GM23338 (cell line): ENCODE measurements at regions not wholly inside any gene's neighbourhood (a gene's known extent, or its start where the extent isn't known, plus 50 kb on each side); places are given as distances from the start of the nearest gene placed in this dataset.

Source experiments
- CREB1 ChIP-seq: fragments of 250-450 bp; sonication (Bioruptor Pico); IDR thresholded peaks from 2 replicates; pipeline ENCODE4 v1.5.0; 2020; ENCODE audit warnings: low read depth, mild to moderate bottlenecking, moderate library complexity
- CTCF ChIP-seq, 2 experiments: fragments of 200-600 bp in 1 of 2; sonication (generic) in 1 of 2; conservative IDR thresholded peaks; 2 replicates each; pipeline versions ENCODE4 v1.5.1 to v1.6.1; 2016 to 2017; ENCODE audit warnings: antibody characterized with exemption in 2 of 2, low read depth in 2 of 2, mild to moderate bottlenecking in 2 of 2, moderate library complexity in 1 of 2
- EZH2 ChIP-seq: fragments of 200-600 bp; sonication (generic); IDR thresholded peaks from one replicate; pipeline ENCODE4 v1.8.0; 2017; ENCODE audit warnings: antibody characterized with exemption, mild to moderate bottlenecking, low read depth; ENCODE audit not compliant: unreplicated experiment
- EZH2phosphoT487 ChIP-seq: fragments of 200-600 bp; sonication (generic); IDR thresholded peaks from one replicate; pipeline ENCODE4 v1.8.1; 2018; ENCODE audit warnings: antibody characterized with exemption; ENCODE audit not compliant: unreplicated experiment
- JUNB ChIP-seq: IDR thresholded peaks from one replicate; pipeline ENCODE4 v1.6.1; 2016; ENCODE audit warnings: antibody characterized with exemption; ENCODE audit not compliant: unreplicated experiment
- NANOG ChIP-seq: IDR thresholded peaks from 2 replicates; pipeline ENCODE4 v1.6.1; 2016; ENCODE audit warnings: antibody characterized with exemption, borderline replicate concordance
- POLR2AphosphoS5 ChIP-seq: IDR thresholded peaks from 2 replicates; pipeline ENCODE4 v1.6.1; 2016; ENCODE audit warnings: antibody characterized with exemption, low read depth
- STAT1 ChIP-seq: IDR thresholded peaks from one replicate; pipeline ENCODE4 v1.6.1; 2016; ENCODE audit warnings: antibody characterized with exemption; ENCODE audit not compliant: unreplicated experiment
- ZNF114 ChIP-seq: fragments of 250-450 bp; sonication (Bioruptor Pico); IDR thresholded peaks from 2 replicates; pipeline ENCODE4 v1.5.0; 2020; ENCODE audit warnings: mild to moderate bottlenecking, moderate library complexity
- TF ChIP-seq, protein P1 (sequence below): IDR thresholded peaks from one replicate; pipeline ENCODE4 v1.6.1; 2018; ENCODE audit warnings: antibody characterized with exemption; ENCODE audit not compliant: unreplicated experiment
- TF ChIP-seq, protein P2 (sequence below): IDR thresholded peaks from 2 replicates; pipeline ENCODE4 v1.6.1; 2016; ENCODE audit warnings: antibody characterized with exemption

DNA sequence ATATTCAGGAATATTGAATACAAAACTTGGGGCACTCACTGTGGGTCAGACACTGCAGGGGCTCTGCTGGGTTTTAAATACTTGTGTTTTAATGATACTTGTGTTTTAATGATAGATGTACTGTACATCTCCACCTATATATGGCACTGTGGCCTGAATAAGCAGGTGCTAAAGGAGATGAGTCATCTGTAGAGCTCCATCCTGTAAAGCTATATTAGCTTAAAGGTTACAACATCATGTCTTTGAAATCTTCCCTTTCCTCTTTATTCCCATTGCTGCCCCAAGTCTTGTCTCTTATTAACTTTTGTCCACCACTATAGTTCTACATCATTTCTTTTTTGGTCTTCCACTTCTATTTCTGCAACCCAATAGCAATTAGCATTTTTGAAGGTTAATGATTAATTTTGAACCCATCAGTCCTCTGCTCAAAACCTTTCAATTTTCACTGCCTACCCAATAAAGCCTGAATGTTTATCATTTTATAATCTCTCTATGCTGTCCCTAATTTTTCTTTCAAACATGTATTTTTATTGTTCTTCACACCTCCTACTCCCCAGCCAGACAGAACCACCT lies 113.3 kb upstream of the PTGFR start:
- TF ChIP-seq, protein P1, sequence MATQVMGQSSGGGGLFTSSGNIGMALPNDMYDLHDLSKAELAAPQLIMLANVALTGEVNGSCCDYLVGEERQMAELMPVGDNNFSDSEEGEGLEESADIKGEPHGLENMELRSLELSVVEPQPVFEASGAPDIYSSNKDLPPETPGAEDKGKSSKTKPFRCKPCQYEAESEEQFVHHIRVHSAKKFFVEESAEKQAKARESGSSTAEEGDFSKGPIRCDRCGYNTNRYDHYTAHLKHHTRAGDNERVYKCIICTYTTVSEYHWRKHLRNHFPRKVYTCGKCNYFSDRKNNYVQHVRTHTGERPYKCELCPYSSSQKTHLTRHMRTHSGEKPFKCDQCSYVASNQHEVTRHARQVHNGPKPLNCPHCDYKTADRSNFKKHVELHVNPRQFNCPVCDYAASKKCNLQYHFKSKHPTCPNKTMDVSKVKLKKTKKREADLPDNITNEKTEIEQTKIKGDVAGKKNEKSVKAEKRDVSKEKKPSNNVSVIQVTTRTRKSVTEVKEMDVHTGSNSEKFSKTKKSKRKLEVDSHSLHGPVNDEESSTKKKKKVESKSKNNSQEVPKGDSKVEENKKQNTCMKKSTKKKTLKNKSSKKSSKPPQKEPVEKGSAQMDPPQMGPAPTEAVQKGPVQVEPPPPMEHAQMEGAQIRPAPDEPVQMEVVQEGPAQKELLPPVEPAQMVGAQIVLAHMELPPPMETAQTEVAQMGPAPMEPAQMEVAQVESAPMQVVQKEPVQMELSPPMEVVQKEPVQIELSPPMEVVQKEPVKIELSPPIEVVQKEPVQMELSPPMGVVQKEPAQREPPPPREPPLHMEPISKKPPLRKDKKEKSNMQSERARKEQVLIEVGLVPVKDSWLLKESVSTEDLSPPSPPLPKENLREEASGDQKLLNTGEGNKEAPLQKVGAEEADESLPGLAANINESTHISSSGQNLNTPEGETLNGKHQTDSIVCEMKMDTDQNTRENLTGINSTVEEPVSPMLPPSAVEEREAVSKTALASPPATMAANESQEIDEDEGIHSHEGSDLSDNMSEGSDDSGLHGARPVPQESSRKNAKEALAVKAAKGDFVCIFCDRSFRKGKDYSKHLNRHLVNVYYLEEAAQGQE = no peak
- no peak for TF ChIP-seq CTCF (conservative IDR thresholded peaks at IDR 0.05; ENCODE audit: low read depth in 2 of 2)
- TF ChIP-seq EZH2phosphoT487 = no peak
- TF ChIP-seq EZH2 = no peak
- no peak for TF ChIP-seq POLR2AphosphoS5
- no peak for TF ChIP-seq CREB1
- no peak for TF ChIP-seq JUNB
- TF ChIP-seq NANOG = no peak
- TF ChIP-seq STAT1 = no peak
- TF ChIP-seq, protein P2, sequence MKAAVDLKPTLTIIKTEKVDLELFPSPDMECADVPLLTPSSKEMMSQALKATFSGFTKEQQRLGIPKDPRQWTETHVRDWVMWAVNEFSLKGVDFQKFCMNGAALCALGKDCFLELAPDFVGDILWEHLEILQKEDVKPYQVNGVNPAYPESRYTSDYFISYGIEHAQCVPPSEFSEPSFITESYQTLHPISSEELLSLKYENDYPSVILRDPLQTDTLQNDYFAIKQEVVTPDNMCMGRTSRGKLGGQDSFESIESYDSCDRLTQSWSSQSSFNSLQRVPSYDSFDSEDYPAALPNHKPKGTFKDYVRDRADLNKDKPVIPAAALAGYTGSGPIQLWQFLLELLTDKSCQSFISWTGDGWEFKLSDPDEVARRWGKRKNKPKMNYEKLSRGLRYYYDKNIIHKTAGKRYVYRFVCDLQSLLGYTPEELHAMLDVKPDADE = no peak
- TF ChIP-seq ZNF114 (CRISPR knock-in tag) = no peak
